ENCODE measurements at regions not wholly inside any gene's neighbourhood (a gene's known extent, or its start where the extent isn't known, plus 50 kb on each side); places are given as distances from the start of the nearest gene placed in this dataset.

DNA sequence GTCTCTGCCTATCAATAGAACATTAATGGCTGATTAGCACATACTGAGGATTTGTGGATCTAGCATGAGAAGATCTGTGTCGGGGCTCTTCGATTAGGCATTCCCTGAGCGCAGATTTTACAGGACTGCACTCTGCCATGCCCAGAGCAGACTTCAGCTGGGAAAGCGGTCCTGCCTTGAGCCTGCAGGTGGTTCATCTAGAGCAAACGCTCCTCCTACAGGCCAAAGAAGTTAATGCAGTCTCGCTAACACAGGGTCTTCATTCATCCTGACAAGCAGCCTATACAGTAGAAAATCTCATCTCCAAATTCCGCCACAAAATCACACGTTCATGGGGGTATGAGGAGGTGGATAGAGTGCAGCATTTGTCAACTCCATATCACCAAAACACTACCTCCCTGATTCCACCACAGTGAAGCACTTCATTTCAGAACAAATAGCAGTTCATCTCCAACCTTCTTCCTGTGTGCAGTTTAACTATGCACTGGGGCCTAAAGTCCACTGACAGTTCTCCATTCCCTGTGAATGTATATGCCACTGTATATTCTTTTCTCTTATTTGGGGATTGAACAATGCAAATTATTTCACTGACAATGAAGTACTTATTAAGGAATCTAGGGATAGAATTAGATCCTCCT, 405.8 kb downstream of the IGSF11 start:
- no peak for TF ChIP-seq JUN (IDR thresholded peaks at IDR 0.05; ENCODE audit: low read depth, low read length)
- no peak for TF ChIP-seq TEAD4 (IDR thresholded peaks at IDR 0.05; ENCODE audit: low read depth, low read length)
- TF ChIP-seq SP1 (IDR thresholded peaks at IDR 0.05; ENCODE audit: low read depth, low read length): no peak
- TF ChIP-seq TAF1 (IDR thresholded peaks at IDR 0.05; ENCODE audit: low read depth, low read length): no peak
- TF ChIP-seq, protein P1, sequence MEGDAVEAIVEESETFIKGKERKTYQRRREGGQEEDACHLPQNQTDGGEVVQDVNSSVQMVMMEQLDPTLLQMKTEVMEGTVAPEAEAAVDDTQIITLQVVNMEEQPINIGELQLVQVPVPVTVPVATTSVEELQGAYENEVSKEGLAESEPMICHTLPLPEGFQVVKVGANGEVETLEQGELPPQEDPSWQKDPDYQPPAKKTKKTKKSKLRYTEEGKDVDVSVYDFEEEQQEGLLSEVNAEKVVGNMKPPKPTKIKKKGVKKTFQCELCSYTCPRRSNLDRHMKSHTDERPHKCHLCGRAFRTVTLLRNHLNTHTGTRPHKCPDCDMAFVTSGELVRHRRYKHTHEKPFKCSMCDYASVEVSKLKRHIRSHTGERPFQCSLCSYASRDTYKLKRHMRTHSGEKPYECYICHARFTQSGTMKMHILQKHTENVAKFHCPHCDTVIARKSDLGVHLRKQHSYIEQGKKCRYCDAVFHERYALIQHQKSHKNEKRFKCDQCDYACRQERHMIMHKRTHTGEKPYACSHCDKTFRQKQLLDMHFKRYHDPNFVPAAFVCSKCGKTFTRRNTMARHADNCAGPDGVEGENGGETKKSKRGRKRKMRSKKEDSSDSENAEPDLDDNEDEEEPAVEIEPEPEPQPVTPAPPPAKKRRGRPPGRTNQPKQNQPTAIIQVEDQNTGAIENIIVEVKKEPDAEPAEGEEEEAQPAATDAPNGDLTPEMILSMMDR (IDR thresholded peaks at IDR 0.05; ENCODE audit: control extremely low read depth in 1 of 3, insufficient read depth in 1 of 3, low read depth in 1 of 3, low read length in 3 of 3): peak; percentile 59 to 92 (median 83)
- no peak for TF ChIP-seq KDM5A (IDR thresholded peaks at IDR 0.05; ENCODE audit: low read length)
- TF ChIP-seq TCF12 (IDR thresholded peaks at IDR 0.05; ENCODE audit: low read depth, low read length): no peak
- no peak for TF ChIP-seq BRCA1 (IDR thresholded peaks at IDR 0.05; ENCODE audit: low read depth, low read length)
- no peak for TF ChIP-seq POLR2AphosphoS5 (IDR thresholded peaks at IDR 0.05; ENCODE audit: low read depth, low read length)
- TF ChIP-seq RAD21 (IDR thresholded peaks at IDR 0.05 in 1 of 2, conservative IDR thresholded peaks at IDR 0.05 in 1 of 2; ENCODE audit: low read depth in 2 of 2, low read length in 2 of 2): peak; percentile 97 to 98
- no peak for TF ChIP-seq EZH2 (IDR thresholded peaks at IDR 0.05; ENCODE audit: low read depth, low read length, severe bottlenecking)
- TF ChIP-seq, protein P2, sequence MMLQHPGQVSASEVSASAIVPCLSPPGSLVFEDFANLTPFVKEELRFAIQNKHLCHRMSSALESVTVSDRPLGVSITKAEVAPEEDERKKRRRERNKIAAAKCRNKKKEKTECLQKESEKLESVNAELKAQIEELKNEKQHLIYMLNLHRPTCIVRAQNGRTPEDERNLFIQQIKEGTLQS (IDR thresholded peaks at IDR 0.05; ENCODE audit: insufficient read depth, low read depth, low read length): no peak
